ENCODE measurements at regions not wholly inside any gene's neighbourhood (a gene's known extent, or its start where the extent isn't known, plus 50 kb on each side); places are given as distances from the start of the nearest gene placed in this dataset.

DNA sequence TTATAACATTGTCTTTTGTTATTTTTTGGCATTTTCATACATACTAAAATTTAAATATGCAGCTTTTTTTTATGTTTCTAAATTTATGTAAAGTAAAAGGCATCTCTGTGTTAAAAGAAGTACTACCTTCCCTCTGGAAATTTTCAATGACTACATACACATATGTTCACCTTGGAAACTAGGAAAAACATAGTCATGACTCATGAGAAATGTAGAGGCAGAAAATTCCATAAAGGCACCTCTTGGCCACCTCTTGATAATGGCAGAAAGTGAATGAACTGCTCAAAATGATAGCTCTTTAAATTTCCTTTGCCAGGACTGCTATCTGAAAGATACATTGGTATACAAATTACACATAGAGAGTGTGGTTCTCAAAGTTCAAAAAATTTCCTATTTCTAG lies 889.1 kb upstream of the ZEB2 start:
- H3K4me3 ChIP-seq, result no peak overlapping the region
- no peaks in the 10 kb centered on the region for H3K27me3 ChIP-seq
- H3K36me3 ChIP-seq, result no peaks in the 10 kb centered on the region
- no peaks in the 10 kb centered on the region for H3K4me1 ChIP-seq
- H3K9me3 ChIP-seq, result no peaks in the 10 kb centered on the region
- TF ChIP-seq POLR2AphosphoS5 (IDR thresholded peaks at IDR 0.05), result no peak
- no peak for TF ChIP-seq EP300 (IDR thresholded peaks at IDR 0.05)
- TF ChIP-seq POLR2A (IDR thresholded peaks at IDR 0.05), result no peak
- no peak for TF ChIP-seq CTCF (IDR thresholded peaks at IDR 0.05)
- no peak for ATAC-seq
- H3K27ac ChIP-seq, result no peak overlapping the region

DNA sequence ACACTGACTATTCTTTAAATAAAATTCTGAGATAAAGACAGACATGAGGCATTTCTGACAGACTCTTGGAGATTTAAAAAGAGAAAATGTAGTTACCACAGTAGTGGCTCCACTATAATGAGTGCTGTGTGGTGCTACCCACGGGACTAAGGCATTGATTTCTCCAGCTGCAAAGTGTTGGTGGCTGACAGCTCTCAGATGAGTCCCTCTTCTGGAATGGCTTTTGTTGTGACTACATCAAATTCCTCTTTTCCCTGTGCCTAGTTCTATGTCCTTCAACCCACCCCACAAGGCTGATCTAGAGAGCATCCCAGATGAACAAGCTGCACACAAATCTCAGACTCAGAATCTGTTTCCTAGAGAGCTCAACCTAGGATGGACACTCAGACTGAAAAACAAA lies 884.8 kb upstream of the ZEB2 start:
- 33 to 71% methylated on average over 1 of the region's 1 CpG for whole genome bisulfite sequencing, 2 donors (ENCODE audit: low coverage in 1 of 2)
- H3K27me3 ChIP-seq, result no peaks in the 10 kb centered on the region
- H3K27ac ChIP-seq, result no peak overlapping the region
- no peaks in the 10 kb centered on the region for H3K9me3 ChIP-seq
- H3K36me3 ChIP-seq, result no peaks in the 10 kb centered on the region
- no peak for ATAC-seq
- H3K4me1 ChIP-seq, result no peaks in the 10 kb centered on the region
- TF ChIP-seq POLR2A (IDR thresholded peaks at IDR 0.05) (no peak), POLR2AphosphoS5 (IDR thresholded peaks at IDR 0.05) (no peak), CTCF (IDR thresholded peaks at IDR 0.05) (no peak), EP300 (IDR thresholded peaks at IDR 0.05) (no peak)
- no peak overlapping the region for H3K4me3 ChIP-seq

DNA sequence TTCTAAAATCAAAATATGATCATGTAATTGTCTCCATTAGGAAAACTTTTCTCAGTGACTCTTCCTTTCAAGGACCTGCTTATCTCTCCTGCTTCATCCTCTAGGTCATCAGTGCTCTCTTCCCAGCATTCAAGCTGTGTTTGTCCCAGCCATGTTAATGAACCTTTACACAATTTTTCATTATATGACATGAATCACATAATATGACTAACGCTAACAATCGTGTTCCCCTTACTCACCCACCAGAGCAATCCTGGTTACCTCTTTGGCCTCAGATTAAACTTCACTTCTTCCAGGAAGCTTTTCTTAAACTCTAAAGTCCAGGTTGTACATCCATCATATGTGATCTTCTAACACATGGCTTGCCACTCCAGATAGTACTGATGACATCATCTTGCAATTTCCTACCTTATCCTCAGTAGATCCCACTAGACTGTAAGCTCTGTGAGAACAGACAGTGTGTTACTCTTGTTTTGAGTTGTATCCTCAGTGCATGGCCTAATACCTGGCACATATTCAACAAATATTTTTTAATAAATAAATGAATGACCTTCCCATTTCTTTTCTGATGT lies 882.9 kb upstream of the ZEB2 start:
- Histone ChIP-seq H3K27me3 (no peaks in the 10 kb centered on the region), H3K4me3 (no peak overlapping the region), H3K27ac (no peak overlapping the region), H3K4me1 (no peaks in the 10 kb centered on the region), H3K36me3 (no peaks in the 10 kb centered on the region), H3K9me3 (no peaks in the 10 kb centered on the region)
- TF ChIP-seq POLR2A (IDR thresholded peaks at IDR 0.05), result no peak
- TF ChIP-seq CTCF (IDR thresholded peaks at IDR 0.05), result no peak
- TF ChIP-seq POLR2AphosphoS5 (IDR thresholded peaks at IDR 0.05), result no peak
- no peak for TF ChIP-seq EP300 (IDR thresholded peaks at IDR 0.05)
- no peak for ATAC-seq
- 90 to 91% methylated on average over 2 of the region's 2 CpGs for WGBS, 2 donors (ENCODE audit: low coverage in 1 of 2)

GRCh38 chr2:145399131-145399530 lies 879.2 kb upstream of the ZEB2 start:
- ATAC-seq, result no peak
- H3K27ac ChIP-seq, result no peak overlapping the region
- TF ChIP-seq CTCF (IDR thresholded peaks at IDR 0.05) (no peak), POLR2AphosphoS5 (IDR thresholded peaks at IDR 0.05) (no peak), POLR2A (IDR thresholded peaks at IDR 0.05) (no peak), EP300 (IDR thresholded peaks at IDR 0.05) (no peak)
- no peak overlapping the region for H3K4me3 ChIP-seq
- no peaks in the 10 kb centered on the region for H3K9me3 ChIP-seq
- WGBS, 2 donors (ENCODE audit: low coverage in 1 of 2), result 50 to 100% methylated on average over 1 of the region's 1 CpG
- no peaks in the 10 kb centered on the region for H3K4me1 ChIP-seq
- no peaks in the 10 kb centered on the region for H3K36me3 ChIP-seq
- H3K27me3 ChIP-seq, result no peaks in the 10 kb centered on the region

DNA sequence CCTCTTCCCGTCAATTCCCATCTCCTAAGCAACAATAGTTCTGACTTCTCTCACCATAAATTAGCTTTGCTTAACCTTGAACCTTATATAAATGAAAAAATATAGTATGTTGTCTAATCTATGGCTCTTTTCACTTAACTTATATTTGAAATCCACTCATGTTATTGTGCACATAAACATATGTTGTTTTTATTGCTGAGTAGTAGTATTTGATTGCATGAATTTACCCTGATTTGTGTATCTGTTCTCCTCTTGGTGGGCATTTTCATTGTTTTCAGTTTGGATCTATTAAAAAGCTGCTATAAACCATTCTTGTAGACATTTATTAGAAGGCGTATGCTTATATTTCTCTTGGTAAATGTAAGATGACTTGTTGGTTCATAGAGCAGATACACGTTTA lies 874.3 kb upstream of the ZEB2 start:
- no peak for TF ChIP-seq POLR2AphosphoS5 (IDR thresholded peaks at IDR 0.05)
- WGBS, 2 donors (ENCODE audit: low coverage in 1 of 2), result 79 to 91% methylated on average over 3 of the region's 3 CpGs
- ATAC-seq, result no peak
- Histone ChIP-seq H3K4me3 (no peak overlapping the region), H3K27me3 (no peaks in the 10 kb centered on the region), H3K36me3 (no peaks in the 10 kb centered on the region), H3K27ac (no peak overlapping the region), H3K9me3 (no peaks in the 10 kb centered on the region), H3K4me1 (no peaks in the 10 kb centered on the region)
